B cell (primary cell): ENCODE measurements at regions not wholly inside any gene's neighbourhood (a gene's known extent, or its start where the extent isn't known, plus 50 kb on each side); places are given as distances from the start of the nearest gene placed in this dataset.

ENCODE experiments used
- ATAC-seq: fragments of 200-7000 bp; cut with Tn5 transposase; one replicate; pipeline ENCODE4 v1.10.0; 2021; ENCODE audit warnings: low read depth, mild to moderate bottlenecking, moderate number of reproducible peaks, moderate library complexity
- CTCF ChIA-PET: fragments of 350-600 bp; sonication (Branson Sonifier 250); formaldehyde crosslinking; loops from one replicate; lab custom pipeline; 2021; ENCODE audit warnings: antibody characterized with exemption, inconsistent platforms; lab: Charles Lee
- POLR2A ChIA-PET: fragments of 350-600 bp; sonication (Branson Sonifier 250); formaldehyde crosslinking; loops from one replicate; lab custom pipeline; 2021; ENCODE audit warnings: antibody characterized with exemption; lab: Charles Lee
- DNase-seq: peaks from one replicate; pipeline ENCODE4 v3.0.0; 2013
- H2AFZ ChIP-seq: 2 replicates; pipeline ENCODE4 v1.6.1; 2012; ENCODE audit warnings: mild to moderate bottlenecking, low read depth, low read length; ENCODE audit not compliant: insufficient read depth, poor library complexity, severe bottlenecking
- H3K27ac ChIP-seq, 2 donors: 1 replicate in 1 of 2; 2 replicates in 1 of 2; pipeline ENCODE4 v1.5.1; 2012 to 2013; ENCODE audit warnings: low read length in 2 of 2, mild to moderate bottlenecking in 2 of 2, moderate library complexity in 1 of 2
- H3K27me3 ChIP-seq, 4 experiments: fragments of 200-600 bp in 1 of 4; sonication (generic) in 1 of 4; replicated peaks in 1 of 4; 1 replicate in 2 of 4; 2 replicates in 2 of 4; pipeline versions ENCODE4 v1.6.1 to v1.7.0; 2013 to 2016; ENCODE audit warnings: low read length in 3 of 4, mild to moderate bottlenecking in 2 of 4, mixed read lengths in 1 of 4, moderate library complexity in 1 of 4; ENCODE audit not compliant: insufficient read depth in 4 of 4, control insufficient read depth in 3 of 4; ENCODE audit errors: control extremely low read depth in 1 of 4
- H3K36me3 ChIP-seq, 2 experiments: replicated peaks in 1 of 2; 1 replicate in 1 of 2; 2 replicates in 1 of 2; pipeline versions ENCODE4 v1.6.1 to v1.7.1; 2013; ENCODE audit warnings: low read length in 1 of 2; ENCODE audit not compliant: insufficient read depth in 2 of 2, control insufficient read depth in 1 of 2; ENCODE audit errors: control extremely low read depth in 1 of 2, extremely low read depth in 1 of 2
- H3K4me1 ChIP-seq, 2 donors: fragments of 200-600 bp in 1 of 2; sonication (generic) in 1 of 2; 1 replicate in 1 of 2; 2 replicates in 1 of 2; pipeline versions ENCODE4 v1.5.1 to v1.6.1; 2013 to 2017; ENCODE audit warnings: low read length in 2 of 2; ENCODE audit not compliant: control insufficient read depth in 2 of 2, insufficient read depth in 2 of 2
- H3K4me2 ChIP-seq: replicated peaks from 2 replicates; pipeline ENCODE3; 2012; ENCODE audit warnings: mild to moderate bottlenecking, low read depth, low read length; ENCODE audit not compliant: poor library complexity, severe bottlenecking
- H3K4me3 ChIP-seq, 5 experiments: fragments of 200-600 bp in 1 of 5; sonication (generic) in 1 of 5; 1 replicate in 3 of 5; 2 replicates in 2 of 5; pipeline versions ENCODE4 v1.5.1 to v1.7.0; 2011 to 2016; ENCODE audit warnings: low read length in 4 of 5, mild to moderate bottlenecking in 4 of 5, low read depth in 2 of 5, control low read depth in 1 of 5, moderate library complexity in 1 of 5; ENCODE audit not compliant: insufficient read depth in 1 of 5; ENCODE audit errors: control extremely low read depth in 1 of 5, extremely low read depth in 1 of 5
- H3K79me2 ChIP-seq: fragments of 200-600 bp; sonication (generic); one replicate; pipeline ENCODE4 v1.6.0; 2016; ENCODE audit warnings: low read length; ENCODE audit not compliant: control insufficient read depth, insufficient read depth
- H3K9ac ChIP-seq: fragments of 200-600 bp; sonication (generic); 2 replicates; pipeline ENCODE4 v1.6.1; 2017; ENCODE audit warnings: mild to moderate bottlenecking, low read length, moderate library complexity
- H3K9me3 ChIP-seq, 3 donors: one replicate each; pipeline versions ENCODE4 v1.6.1 to v1.7.1; 2013; ENCODE audit warnings: low read length in 2 of 3; ENCODE audit not compliant: control insufficient read depth in 2 of 3, insufficient read depth in 1 of 3; ENCODE audit errors: control extremely low read depth in 1 of 3
- H4K20me1 ChIP-seq: 2 replicates; pipeline ENCODE4 v1.6.0; 2012; ENCODE audit warnings: mild to moderate bottlenecking, low read length; ENCODE audit not compliant: insufficient read depth, control insufficient read depth, poor library complexity, severe bottlenecking
- H3K27ac Mint-ChIP-seq: one replicate; pipeline ENCODE4 v1.8.0; 2021; ENCODE audit warnings: mixed read lengths
- H3K27me3 Mint-ChIP-seq: one replicate; pipeline ENCODE4 v1.8.0; 2021; ENCODE audit warnings: mixed read lengths
- H3K4me1 Mint-ChIP-seq: one replicate; pipeline ENCODE4 v1.8.0; 2021; ENCODE audit warnings: mixed read lengths
- H3K4me3 Mint-ChIP-seq: one replicate; pipeline ENCODE4 v1.8.0; 2021; ENCODE audit warnings: mixed read lengths
- H3K9me3 Mint-ChIP-seq: one replicate; pipeline ENCODE4 v1.8.0; 2022; ENCODE audit warnings: mixed read lengths; ENCODE audit not compliant: insufficient read depth
- EZH2 ChIP-seq: IDR thresholded peaks from 2 replicates; pipeline ENCODE4 v1.6.1; 2012; ENCODE audit warnings: borderline replicate concordance, low read depth, mild to moderate bottlenecking, moderate library complexity, low read length; ENCODE audit not compliant: insufficient read depth, poor library complexity, severe bottlenecking
- WGBS: methylation state at CpG from one replicate; pipeline ENCODE4 v1.1.5; 2013; ENCODE audit warnings: missing lambda C conversion rate; ENCODE audit not compliant: insufficient coverage; 5-methylcytosine and 5-hydroxymethylcytosine counted together
- intact Hi-C: fragments of 100-400 bp; cut with micrococcal nuclease; formaldehyde crosslinking; loops from one replicate; pipeline ENCODE4 v1.10.0; 2022
- TF ChIP-seq, protein P1 (sequence below): fragments of 200-600 bp; IDR thresholded peaks from one replicate; pipeline ENCODE4 v1.8.0; 2022; ENCODE audit warnings: antibody characterized with exemption, mild to moderate bottlenecking

DNA sequence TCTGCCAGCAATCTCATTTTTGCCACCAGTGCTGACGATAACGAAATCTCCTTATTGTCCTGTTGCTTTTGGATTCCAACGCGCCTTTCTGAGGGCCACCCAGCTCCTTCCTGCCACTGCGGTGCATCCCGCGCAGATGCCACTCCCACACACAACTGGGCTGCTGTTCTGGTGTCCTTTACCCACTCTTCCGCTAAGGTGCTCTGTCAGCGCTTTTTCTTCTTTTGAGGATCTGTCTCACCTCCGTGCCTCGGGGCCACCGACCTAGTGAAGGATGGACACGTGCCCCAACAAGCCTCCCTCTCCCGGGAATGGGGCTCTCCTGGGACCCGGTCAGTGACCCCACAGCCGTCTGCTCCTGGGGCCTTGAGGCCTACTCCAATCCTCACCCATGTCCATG, 314.3 kb upstream of the COBL start:
- ATAC-seq: no peak
- H2AFZ ChIP-seq: no peak overlapping the region
- no peaks in the 10 kb centered on the region for H4K20me1 ChIP-seq
- intact Hi-C loops: no loop called here
- Mint-ChIP-seq H3K4me1 (no peaks in the 10 kb centered on the region), H3K9me3 (peaks cover 2% of the 10 kb centered on the region), H3K4me3 (no peak overlapping the region), H3K27me3 (no peaks in the 10 kb centered on the region), H3K27ac (no peak overlapping the region)
- no peak overlapping the region for H3K9ac ChIP-seq
- no peaks in the 10 kb centered on the region for H3K27me3 ChIP-seq
- peaks cover 0 to 24% (median 0%) of the 10 kb centered on the region in 3 donors for H3K9me3 ChIP-seq
- H3K36me3 ChIP-seq: no peaks in the 10 kb centered on the region
- WGBS: 92% methylated on average over 15 of the region's 16 CpGs
- H3K4me2 ChIP-seq: no peak overlapping the region
- no peak overlapping the region for H3K4me3 ChIP-seq
- CTCF ChIA-PET: no interaction called here
- H3K4me1 ChIP-seq: no peaks in the 10 kb centered on the region
- no peak for DNase-seq
- no peak for TF ChIP-seq EZH2
- TF ChIP-seq, protein P1, sequence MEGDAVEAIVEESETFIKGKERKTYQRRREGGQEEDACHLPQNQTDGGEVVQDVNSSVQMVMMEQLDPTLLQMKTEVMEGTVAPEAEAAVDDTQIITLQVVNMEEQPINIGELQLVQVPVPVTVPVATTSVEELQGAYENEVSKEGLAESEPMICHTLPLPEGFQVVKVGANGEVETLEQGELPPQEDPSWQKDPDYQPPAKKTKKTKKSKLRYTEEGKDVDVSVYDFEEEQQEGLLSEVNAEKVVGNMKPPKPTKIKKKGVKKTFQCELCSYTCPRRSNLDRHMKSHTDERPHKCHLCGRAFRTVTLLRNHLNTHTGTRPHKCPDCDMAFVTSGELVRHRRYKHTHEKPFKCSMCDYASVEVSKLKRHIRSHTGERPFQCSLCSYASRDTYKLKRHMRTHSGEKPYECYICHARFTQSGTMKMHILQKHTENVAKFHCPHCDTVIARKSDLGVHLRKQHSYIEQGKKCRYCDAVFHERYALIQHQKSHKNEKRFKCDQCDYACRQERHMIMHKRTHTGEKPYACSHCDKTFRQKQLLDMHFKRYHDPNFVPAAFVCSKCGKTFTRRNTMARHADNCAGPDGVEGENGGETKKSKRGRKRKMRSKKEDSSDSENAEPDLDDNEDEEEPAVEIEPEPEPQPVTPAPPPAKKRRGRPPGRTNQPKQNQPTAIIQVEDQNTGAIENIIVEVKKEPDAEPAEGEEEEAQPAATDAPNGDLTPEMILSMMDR: no peak
- no peaks in the 10 kb centered on the region for H3K79me2 ChIP-seq
- H3K27ac ChIP-seq: no peak overlapping the region
- POLR2A ChIA-PET: no interaction called here

DNA sequence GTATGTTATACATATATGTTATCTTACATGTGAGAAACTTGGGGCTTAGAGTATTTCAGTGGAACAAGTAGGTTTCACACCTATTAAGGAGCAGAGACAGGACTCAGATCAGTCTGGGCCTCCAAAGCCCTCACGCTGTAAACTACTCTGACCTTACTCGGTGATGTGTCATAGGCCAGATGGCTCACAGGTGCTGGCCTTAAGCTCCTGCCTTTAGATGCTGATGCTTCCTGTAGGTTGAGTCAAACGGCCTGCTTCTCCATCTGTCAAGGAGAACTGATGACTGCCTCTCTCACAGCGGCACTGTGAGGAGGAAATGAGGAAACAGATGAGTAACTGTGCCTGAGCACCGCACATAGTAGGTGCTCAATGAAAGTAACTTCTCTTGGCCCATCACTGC, 312.6 kb upstream of the COBL start:
- Mint-ChIP-seq H3K9me3 (peaks cover 2% of the 10 kb centered on the region), H3K27ac (no peak overlapping the region), H3K4me1 (no peaks in the 10 kb centered on the region), H3K27me3 (no peaks in the 10 kb centered on the region), H3K4me3 (no peak overlapping the region)
- Histone ChIP-seq H3K9ac (no peak overlapping the region), H3K9me3 (peaks cover 0 to 22% (median 0%) of the 10 kb centered on the region in 3 donors), H3K4me1 (no peaks in the 10 kb centered on the region), H3K27me3 (no peaks in the 10 kb centered on the region), H2AFZ (no peak overlapping the region), H3K79me2 (no peaks in the 10 kb centered on the region), H3K4me2 (no peak overlapping the region), H4K20me1 (no peaks in the 10 kb centered on the region), H3K27ac (no peak overlapping the region), H3K36me3 (no peaks in the 10 kb centered on the region), H3K4me3 (no peak overlapping the region)
- WGBS: 78% methylated on average over 4 of the region's 5 CpGs
- CTCF ChIA-PET: no interaction called here
- intact Hi-C loops: no loop called here
- DNase-seq (no peak), ATAC-seq (no peak)
- POLR2A ChIA-PET: no interaction called here
- no peak for TF ChIP-seq EZH2
- TF ChIP-seq, protein P1: no peak
